Keratinocyte (primary cell): ENCODE measurements at regions not wholly inside any gene's neighbourhood (a gene's known extent, or its start where the extent isn't known, plus 50 kb on each side); places are given as distances from the start of the nearest gene placed in this dataset.

Experiments used
- CTCF ChIP-seq, 3 experiments: IDR thresholded peaks in 1 of 3; conservative IDR thresholded peaks in 1 of 3; optimal IDR thresholded peaks in 1 of 3; 2 replicates in 2 of 3; 3 replicates in 1 of 3; pipeline versions ENCODE3 to v1.5.1; 2011; ENCODE audit warnings: low read length in 3 of 3, mild to moderate bottlenecking in 3 of 3, moderate library complexity in 2 of 3, control low read depth in 1 of 3, inconsistent platforms in 1 of 3; ENCODE audit not compliant: insufficient read depth in 2 of 3; ENCODE audit errors: extremely low read depth in 1 of 3
- EZH2 ChIP-seq: IDR thresholded peaks from one replicate; pipeline ENCODE4 v1.6.1; 2012; ENCODE audit warnings: inconsistent platforms, mild to moderate bottlenecking, low read length, moderate library complexity

- TF ChIP-seq CTCF (optimal IDR thresholded peaks at IDR 0.05 in 1 of 3, IDR thresholded peaks at IDR 0.05 in 1 of 3, conservative IDR thresholded peaks at IDR 0.05 in 1 of 3; ENCODE audit: extremely low read depth in 1 of 3, insufficient read depth in 2 of 3, low read length in 3 of 3), result no peak
- TF ChIP-seq EZH2, result no peak
Measured at GRCh38 chr15:70315431-70315830, 217.7 kb upstream of the TLE3 start.
